Neural progenitor cell (in vitro differentiated cells): ENCODE measurements at regions not wholly inside any gene's neighbourhood (a gene's known extent, or its start where the extent isn't known, plus 50 kb on each side); places are given as distances from the start of the nearest gene placed in this dataset.

Source experiments
- DNase-seq: peaks from one replicate; pipeline ENCODE4 v3.0.0-alpha.2; 2016; ENCODE audit warnings: low spot score
- H2AFZ ChIP-seq: fragments of 200-600 bp; sonication (generic); replicated peaks from 2 replicates; pipeline ENCODE4 v1.6.1; 2016; ENCODE audit warnings: antibody characterized with exemption
- H3F3A ChIP-seq: fragments of 200-600 bp; sonication (generic); 2 replicates; pipeline ENCODE4 v1.6.1; 2016; ENCODE audit warnings: antibody characterized with exemption, low read depth
- H3K27ac ChIP-seq: fragments of 200-600 bp; sonication (generic); 2 replicates; pipeline ENCODE4 v1.5.1; 2016; ENCODE audit warnings: mild to moderate bottlenecking
- H3K27me3 ChIP-seq: fragments of 200-600 bp; sonication (generic); 2 replicates; pipeline ENCODE4 v1.6.1; 2016; ENCODE audit warnings: mild to moderate bottlenecking, moderate library complexity
- H3K36me3 ChIP-seq: fragments of 200-600 bp; sonication (generic); 2 replicates; pipeline ENCODE4 v1.5.1; 2016
- H3K4me1 ChIP-seq: fragments of 200-600 bp; sonication (generic); 2 replicates; pipeline ENCODE4 v1.6.1; 2016; ENCODE audit warnings: mixed run types
- H3K4me2 ChIP-seq: fragments of 200-600 bp; sonication (generic); 2 replicates; pipeline ENCODE4 v1.6.1; 2016
- H3K4me3 ChIP-seq: fragments of 200-600 bp; sonication (generic); 2 replicates; pipeline ENCODE4 v1.5.1; 2016
- H3K79me2 ChIP-seq: fragments of 200-600 bp; sonication (generic); 2 replicates; pipeline ENCODE4 v1.6.1; 2016; ENCODE audit warnings: low read depth
- H3K9ac ChIP-seq: fragments of 200-600 bp; sonication (generic); 2 replicates; pipeline ENCODE4 v1.6.1; 2016
- H3K9me3 ChIP-seq: fragments of 200-600 bp; sonication (generic); 2 replicates; pipeline ENCODE4 v1.5.1; 2016; ENCODE audit warnings: low read depth
- H4K20me1 ChIP-seq: fragments of 200-600 bp; sonication (generic); 2 replicates; pipeline ENCODE4 v1.6.1; 2016; ENCODE audit warnings: low read depth
- H3K27ac Mint-ChIP-seq: 3 replicates; pipeline ENCODE4 v1.8.0; 2021; ENCODE audit warnings: mixed read lengths
- H3K27me3 Mint-ChIP-seq: 2 replicates; pipeline ENCODE4 v1.8.0; 2022; ENCODE audit warnings: low read depth, mild to moderate bottlenecking, inconsistent platforms, moderate library complexity, mixed read lengths; ENCODE audit not compliant: insufficient read depth
- H3K36me3 Mint-ChIP-seq: 3 replicates; pipeline ENCODE4 v1.8.0; 2021; ENCODE audit warnings: mixed read lengths
- H3K4me1 Mint-ChIP-seq: 3 replicates; pipeline ENCODE4 v1.8.0; 2021; ENCODE audit warnings: mixed read lengths
- H3K4me3 Mint-ChIP-seq: 3 replicates; pipeline ENCODE4 v1.8.0; 2021; ENCODE audit warnings: mild to moderate bottlenecking, moderate library complexity, mixed read lengths
- H3K9me3 Mint-ChIP-seq: 3 replicates; pipeline ENCODE4 v1.8.0; 2020; ENCODE audit warnings: mixed read lengths
- CTCF ChIP-seq: fragments of 200-600 bp; sonication (generic); IDR thresholded peaks from 2 replicates; pipeline ENCODE4 v1.5.1; 2017; ENCODE audit warnings: antibody characterized with exemption, mild to moderate bottlenecking
- EZH2 ChIP-seq: fragments of 200-600 bp; sonication (generic); IDR thresholded peaks from 2 replicates; pipeline ENCODE4 v1.6.1; 2017; ENCODE audit warnings: antibody characterized with exemption, mild to moderate bottlenecking, moderate library complexity
- EZH2phosphoT487 ChIP-seq: fragments of 200-600 bp; sonication (generic); IDR thresholded peaks from 2 replicates; pipeline ENCODE4 v1.6.1; 2017; ENCODE audit warnings: antibody characterized with exemption

- Histone ChIP-seq H3K27ac (no peak overlapping the region), H3K4me3 (no peak overlapping the region), H3K79me2 (no peaks in the 10 kb centered on the region), H3K9me3 (no peaks in the 10 kb centered on the region), H3K36me3 (no peaks in the 10 kb centered on the region), H4K20me1 (no peaks in the 10 kb centered on the region), H3F3A (no peaks in the 10 kb centered on the region), H2AFZ (no peak overlapping the region), H3K4me1 (peaks cover 7% of the 10 kb centered on the region), H3K4me2 (peak overlapping the region; percentile 17), H3K9ac (no peak overlapping the region), H3K27me3 (no peaks in the 10 kb centered on the region)
- no peaks in the 10 kb centered on the region for H3K27me3 Mint-ChIP-seq
- H3K9me3 Mint-ChIP-seq = no peaks in the 10 kb centered on the region
- DNase-seq = peak; percentile 19
- H3K4me3 Mint-ChIP-seq = no peak overlapping the region
- no peaks in the 10 kb centered on the region for H3K36me3 Mint-ChIP-seq
- TF ChIP-seq EZH2phosphoT487 = no peak
- no peak for TF ChIP-seq CTCF
- TF ChIP-seq EZH2 = no peak
- peaks cover 25% of the 10 kb centered on the region for H3K4me1 Mint-ChIP-seq
- no peak overlapping the region for H3K27ac Mint-ChIP-seq
These were observed 330.4 kb upstream of the NBEA start for GRCh38 chr13:34611671-34612070.

GRCh38 chr13:34617473-34618083 lies 324.5 kb upstream of the NBEA start:
- Mint-ChIP-seq H3K27ac (no peak overlapping the region), H3K4me1 (peaks cover 16% of the 10 kb centered on the region), H3K27me3 (peaks cover 3% of the 10 kb centered on the region), H3K4me3 (no peak overlapping the region), H3K36me3 (no peaks in the 10 kb centered on the region), H3K9me3 (no peaks in the 10 kb centered on the region)
- H3K27ac ChIP-seq = no peak overlapping the region
- TF ChIP-seq EZH2phosphoT487 = no peak
- TF ChIP-seq EZH2 = no peak
- no peak for TF ChIP-seq CTCF
- no peaks in the 10 kb centered on the region for H3K79me2 ChIP-seq
- no peak for DNase-seq
- H3K4me1 ChIP-seq = peaks cover 10% of the 10 kb centered on the region
- no peak overlapping the region for H3K4me3 ChIP-seq
- H3K9me3 ChIP-seq = no peaks in the 10 kb centered on the region
- no peak overlapping the region for H3K4me2 ChIP-seq
- H3F3A ChIP-seq = no peaks in the 10 kb centered on the region
- H3K27me3 ChIP-seq = no peaks in the 10 kb centered on the region
- no peaks in the 10 kb centered on the region for H4K20me1 ChIP-seq
- H3K36me3 ChIP-seq = no peaks in the 10 kb centered on the region
- H3K9ac ChIP-seq = no peak overlapping the region
- no peak overlapping the region for H2AFZ ChIP-seq

DNA sequence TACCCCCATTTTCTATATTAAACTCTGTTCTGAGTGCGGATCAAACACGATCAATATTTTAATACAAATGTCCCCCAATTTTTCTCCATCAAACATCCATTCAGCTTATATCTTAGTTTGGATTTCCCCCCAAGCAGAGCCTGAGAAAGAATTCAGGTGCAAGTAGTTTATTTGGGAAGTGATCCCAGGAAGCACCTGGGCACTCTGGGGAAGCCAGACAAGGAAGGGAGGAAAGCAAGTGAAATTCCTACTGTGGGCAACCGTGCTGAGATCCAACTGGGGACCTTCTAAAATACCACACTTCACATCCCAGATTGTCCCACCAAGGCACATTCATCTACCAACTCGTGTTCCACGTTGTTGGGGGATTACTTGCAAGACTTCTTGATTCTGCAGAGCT lies 323.4 kb upstream of the NBEA start:
- Histone ChIP-seq H3K27ac (no peak overlapping the region), H3F3A (no peaks in the 10 kb centered on the region), H2AFZ (no peak overlapping the region), H3K36me3 (no peaks in the 10 kb centered on the region), H3K79me2 (no peaks in the 10 kb centered on the region), H3K4me1 (peaks cover 10% of the 10 kb centered on the region), H3K27me3 (no peaks in the 10 kb centered on the region), H3K4me3 (no peak overlapping the region), H3K9ac (no peak overlapping the region), H3K4me2 (no peak overlapping the region), H3K9me3 (no peaks in the 10 kb centered on the region), H4K20me1 (no peaks in the 10 kb centered on the region)
- Mint-ChIP-seq H3K9me3 (no peaks in the 10 kb centered on the region), H3K4me1 (peaks cover 16% of the 10 kb centered on the region), H3K36me3 (no peaks in the 10 kb centered on the region), H3K27ac (no peak overlapping the region), H3K27me3 (peaks cover 4% of the 10 kb centered on the region), H3K4me3 (no peak overlapping the region)
- no peak for TF ChIP-seq EZH2phosphoT487
- no peak for TF ChIP-seq CTCF
- no peak for TF ChIP-seq EZH2
- no peak for DNase-seq
